ENCODE measurements at regions not wholly inside any gene's neighbourhood (a gene's known extent, or its start where the extent isn't known, plus 50 kb on each side); places are given as distances from the start of the nearest gene placed in this dataset.

GRCh38 chr18:73950116-73950700 lies 197.4 kb downstream of the FBXO15 start:
- no peak for DNase-seq (ENCODE audit: low spot score in 2 of 2)
- no peak overlapping the region for H3K4me3 ChIP-seq (ENCODE audit: low read depth, poor library complexity, severe bottlenecking)
- intact Hi-C loops (cut with DNase I; ENCODE audit: low total_unique reads) = no loop called here
- TF ChIP-seq CTCF (IDR thresholded peaks at IDR 0.05) (no peak), POLR2A (IDR thresholded peaks at IDR 0.05) (no peak)
- WGBS, 2 donors = 91 to 96% methylated on average over 2 of the region's 2 CpGs

- intact Hi-C loops (cut with DNase I; ENCODE audit: low total_unique reads) = no loop called here
Observed at GRCh38 chr18:73948497-73948896, 199.1 kb downstream of the FBXO15 start.

GRCh38 chr18:73948084-73948483 lies 199.6 kb downstream of the FBXO15 start:
- H3K4me3 ChIP-seq (ENCODE audit: low read depth, poor library complexity, severe bottlenecking) = no peak overlapping the region
- intact Hi-C loops (cut with DNase I; ENCODE audit: low total_unique reads) = no loop called here
- TF ChIP-seq CTCF (IDR thresholded peaks at IDR 0.05) (no peak), POLR2A (IDR thresholded peaks at IDR 0.05) (no peak)
- DNase-seq (ENCODE audit: low spot score in 2 of 2) = no peak
- WGBS, 2 donors = 34 to 37% methylated on average over 4 of the region's 4 CpGs

More at GRCh38 chr18:73948497-73948896, 199.1 kb downstream of the FBXO15 start:
- 83 to 92% methylated on average over 3 of the region's 3 CpGs for WGBS, 2 donors
- no peak for TF ChIP-seq POLR2A (IDR thresholded peaks at IDR 0.05)
- TF ChIP-seq CTCF (IDR thresholded peaks at IDR 0.05) = no peak
- H3K4me3 ChIP-seq (ENCODE audit: low read depth, poor library complexity, severe bottlenecking) = no peak overlapping the region
- no peak for DNase-seq (ENCODE audit: low spot score in 2 of 2)

- 65 to 72% methylated on average over 6 of the region's 6 CpGs for WGBS, 2 donors
- no peak for DNase-seq (ENCODE audit: low spot score in 2 of 2)
- TF ChIP-seq CTCF (IDR thresholded peaks at IDR 0.05) (no peak), POLR2A (IDR thresholded peaks at IDR 0.05) (no peak)
- H3K4me3 ChIP-seq (ENCODE audit: low read depth, poor library complexity, severe bottlenecking) = no peak overlapping the region
- intact Hi-C loops (cut with DNase I; ENCODE audit: low total_unique reads) = no loop called here
Observed at GRCh38 chr18:73947180-73947921, 200.3 kb downstream of the FBXO15 start.

GRCh38 chr18:73945130-73945792 lies 202.4 kb downstream of the FBXO15 start:
- no peak for DNase-seq (ENCODE audit: low spot score in 2 of 2)
- no peak for TF ChIP-seq POLR2A (IDR thresholded peaks at IDR 0.05)
- no peak for TF ChIP-seq CTCF (IDR thresholded peaks at IDR 0.05)
- 86 to 94% methylated on average over 2 to 3 of the region's 3 CpGs for WGBS, 2 donors
- H3K4me3 ChIP-seq (ENCODE audit: low read depth, poor library complexity, severe bottlenecking) = no peak overlapping the region
- intact Hi-C loops (cut with DNase I; ENCODE audit: low total_unique reads) = no loop called here
